ENCODE measurements at regions not wholly inside any gene's neighbourhood (a gene's known extent, or its start where the extent isn't known, plus 50 kb on each side); places are given as distances from the start of the nearest gene placed in this dataset.

GRCh38 chr3:143184099-143184498, 64.5 kb downstream of the CHST2 start (continued):
- TF ChIP-seq BCL11A (IDR thresholded peaks at IDR 0.05; ENCODE audit: low read depth in 2 of 2, low read length in 2 of 2) (no peak), TAF1 (IDR thresholded peaks at IDR 0.05; ENCODE audit: low read depth, low read length) (no peak), SP2 (IDR thresholded peaks at IDR 0.05; ENCODE audit: low read length) (no peak)

GRCh38 chr3:143185401-143185800, 65.8 kb downstream of the CHST2 start:
- H2AFZ ChIP-seq (ENCODE audit: low read length), result no peak overlapping the region
- H2BK120ac ChIP-seq (replicated peaks; ENCODE audit: low read depth, low read length), result no peak overlapping the region
- no peak overlapping the region for H2BK15ac ChIP-seq (ENCODE audit: low read length)
- ChIA-PET POLR2A (ENCODE audit: partially characterized antibody) (no interaction called here), CTCF (ENCODE audit: partially characterized antibody) (no interaction called here)
- no peak overlapping the region for H3K27ac ChIP-seq (ENCODE audit: low read depth, low read length)
- no peak overlapping the region for H4K8ac ChIP-seq (ENCODE audit: extremely low read depth, insufficient read depth, low read length)
- no peaks in the 10 kb centered on the region for H3K79me1 ChIP-seq (ENCODE audit: low read depth, low read length)
- no peak overlapping the region for H3K4me3 ChIP-seq (ENCODE audit: extremely low read depth in 1 of 4, insufficient read depth in 2 of 4, low read depth in 3 of 4, low read length in 4 of 4)
- no peak overlapping the region for H3K56ac ChIP-seq (replicated peaks; ENCODE audit: insufficient read length, low read depth, low read length)
- no peak overlapping the region for H3K23ac ChIP-seq (ENCODE audit: insufficient read length)
- H4K91ac ChIP-seq (replicated peaks; ENCODE audit: insufficient read length, low read length), result no peak overlapping the region
- no peak overlapping the region for H3K14ac ChIP-seq (ENCODE audit: insufficient read length)
- H4K20me1 ChIP-seq (replicated peaks in 1 of 2; ENCODE audit: control insufficient read depth in 1 of 2, insufficient read depth in 2 of 2, low read length in 2 of 2), result no peaks in the 10 kb centered on the region
- no peaks in the 10 kb centered on the region for H3K4me1 ChIP-seq (replicated peaks in 1 of 4; ENCODE audit: control insufficient read depth in 3 of 4, insufficient read depth in 4 of 4, low read length in 3 of 4)
- H2BK12ac ChIP-seq (ENCODE audit: low read depth, low read length), result no peak overlapping the region
- FAIRE-seq, result no peak
- no peak overlapping the region for H3K4ac ChIP-seq (replicated peaks; ENCODE audit: insufficient read length, low read depth, low read length)
- no peaks in the 10 kb centered on the region for H3K9me3 ChIP-seq (ENCODE audit: insufficient read depth in 2 of 2, low read depth in 1 of 2, low read length in 1 of 2)
- TF ChIP-seq ATF3 (IDR thresholded peaks at IDR 0.05; ENCODE audit: insufficient read depth, low read depth, low read length) (no peak), SAP30 (IDR thresholded peaks at IDR 0.05; ENCODE audit: insufficient read depth, insufficient replicate concordance, low read length) (no peak)
- no peak overlapping the region for H3K9ac ChIP-seq (replicated peaks in 1 of 4; ENCODE audit: extremely low read depth in 1 of 4, low read depth in 3 of 4, low read length in 3 of 4)
- H2BK5ac ChIP-seq (ENCODE audit: low read depth, low read length), result no peak overlapping the region
- H3K79me2 ChIP-seq (ENCODE audit: control insufficient read depth in 1 of 2, insufficient read depth in 2 of 2, low read length in 2 of 2), result no peaks in the 10 kb centered on the region
- H3K18ac ChIP-seq (ENCODE audit: extremely low read depth, low read length), result no peak overlapping the region
- no peak overlapping the region for H4K5ac ChIP-seq (ENCODE audit: insufficient read length, low read depth, low read length)
- H2AK5ac ChIP-seq (ENCODE audit: low read depth, low read length), result no peak overlapping the region
- H3K4me2 ChIP-seq (ENCODE audit: insufficient read depth in 1 of 2, low read depth in 2 of 2, low read length in 2 of 2), result no peak overlapping the region
- no peaks in the 10 kb centered on the region for H3K27me3 ChIP-seq (replicated peaks in 1 of 4; ENCODE audit: control insufficient read depth in 3 of 4, extremely low read depth in 1 of 4, insufficient read depth in 3 of 4, low read length in 3 of 4)
- H3K36me3 ChIP-seq (ENCODE audit: control insufficient read depth in 2 of 4, insufficient read depth in 4 of 4, low read length in 3 of 4), result no peaks in the 10 kb centered on the region
- H2BK20ac ChIP-seq (ENCODE audit: low read length), result no peak overlapping the region
- DNase-seq (ENCODE audit: low read depth in 1 of 2, low spot score in 2 of 2), result no peak
- no peaks in the 10 kb centered on the region for H3K23me2 ChIP-seq (ENCODE audit: low read depth, low read length)

Data from H1 (cell line).